SK-N-SH (cell line): ENCODE measurements at regions not wholly inside any gene's neighbourhood (a gene's known extent, or its start where the extent isn't known, plus 50 kb on each side); places are given as distances from the start of the nearest gene placed in this dataset.

Source experiments
- CTCF ChIA-PET: fragments of 300-600, 350-600 bp; formaldehyde crosslinking; extraction: SDS; loops from one replicate; lab custom pipeline; 2021; lab: Yijun Ruan, JAX
- POLR2A ChIA-PET: fragments of 350-600 bp; sonication (Branson Sonifier 250); formaldehyde crosslinking; extraction: SDS; loops from one replicate; lab custom pipeline; 2020; ENCODE audit warnings: antibody characterized with exemption, inconsistent platforms; lab: Yijun Ruan, JAX
- DNase-seq: peaks from one replicate; pipeline ENCODE4 v3.0.0; 2012
- H2AFZ ChIP-seq: fragments of 200-600 bp; sonication (generic); 2 replicates; pipeline ENCODE4 v1.8.1; 2016; ENCODE audit warnings: antibody characterized with exemption, mild to moderate bottlenecking, low read depth
- H3F3A ChIP-seq: fragments of 200-600 bp; sonication (generic); replicated peaks from 2 replicates; pipeline ENCODE3; 2016; ENCODE audit warnings: antibody characterized with exemption, mild to moderate bottlenecking; ENCODE audit not compliant: insufficient read depth
- H3K27ac ChIP-seq, 2 experiments: fragments of 200-500 bp in 1 of 2; fragments of 200-600 bp in 1 of 2; sonication (Bioruptor generic) in 1 of 2; sonication (generic), shearing (Covaris generic) in 1 of 2; 2 replicates each; pipeline versions ENCODE4 v1.5.1 to v1.6.1; 2014 to 2016; ENCODE audit warnings: low read depth in 2 of 2, inconsistent platforms in 1 of 2, low read length in 1 of 2, mild to moderate bottlenecking in 1 of 2, mixed read lengths in 1 of 2
- H3K27me3 ChIP-seq: fragments of 200-600 bp; sonication (generic), shearing (Covaris generic); 2 replicates; pipeline ENCODE4 v1.6.1; 2016; ENCODE audit warnings: mixed run types; ENCODE audit not compliant: insufficient read depth
- H3K36me3 ChIP-seq, 2 experiments: fragments of 200-500 bp in 1 of 2; fragments of 200-600 bp in 1 of 2; sonication (Bioruptor generic) in 1 of 2; sonication (generic) in 1 of 2; replicated peaks in 1 of 2; 2 replicates each; pipeline versions ENCODE3 to v1.5.1; 2014 to 2016; ENCODE audit warnings: low read length in 1 of 2, mild to moderate bottlenecking in 1 of 2; ENCODE audit not compliant: insufficient read depth in 2 of 2, control insufficient read depth in 1 of 2
- H3K4me1 ChIP-seq, 2 experiments: fragments of 200-500 bp in 1 of 2; fragments of 200-600 bp in 1 of 2; sonication (Bioruptor generic) in 1 of 2; sonication (generic), shearing (Covaris generic) in 1 of 2; 2 replicates each; pipeline versions ENCODE4 v1.5.1 to v1.6.1; 2014 to 2016; ENCODE audit warnings: low read depth in 1 of 2, low read length in 1 of 2, mixed run types in 1 of 2; ENCODE audit not compliant: insufficient read depth in 2 of 2, control insufficient read depth in 1 of 2
- H3K4me2 ChIP-seq: fragments of 200-600 bp; sonication (generic), shearing (Covaris generic); 2 replicates; pipeline ENCODE4 v1.6.1; 2017; ENCODE audit warnings: mixed run types
- H3K4me3 ChIP-seq, 2 experiments: fragments of 200-500 bp in 1 of 2; fragments of 200-600 bp in 1 of 2; sonication (Bioruptor generic) in 1 of 2; sonication (generic), shearing (Covaris generic) in 1 of 2; 2 replicates each; pipeline versions ENCODE4 v1.5.1 to v1.8.1; 2014 to 2016; ENCODE audit warnings: low read depth in 2 of 2, inconsistent platforms in 1 of 2, low read length in 1 of 2, mild to moderate bottlenecking in 1 of 2, mixed read lengths in 1 of 2, moderate library complexity in 1 of 2
- H3K79me2 ChIP-seq: fragments of 200-600 bp; sonication (generic); 2 replicates; pipeline ENCODE4 v1.8.1; 2017; ENCODE audit warnings: mild to moderate bottlenecking; ENCODE audit not compliant: insufficient read depth
- H3K9ac ChIP-seq: fragments of 200-600 bp; sonication (generic); 2 replicates; pipeline ENCODE4 v1.6.1; 2017; ENCODE audit warnings: mixed run types
- H3K9me2 ChIP-seq: fragments of 200-600 bp; sonication (generic); 2 replicates; pipeline ENCODE4 v1.6.1; 2017; ENCODE audit warnings: mixed run types
- H3K9me3 ChIP-seq: fragments of 200-600 bp; sonication (generic); 2 replicates; pipeline ENCODE4 v1.6.1; 2017; ENCODE audit warnings: mixed run types, mild to moderate bottlenecking, moderate library complexity
- H4K20me1 ChIP-seq: fragments of 200-600 bp; sonication (generic); 2 replicates; pipeline ENCODE4 v1.6.1; 2017; ENCODE audit warnings: mild to moderate bottlenecking, mixed run types; ENCODE audit not compliant: insufficient read depth
- CHD2 ChIP-seq: fragments of 150-350 bp; IDR thresholded peaks from 2 replicates; pipeline ENCODE4 v1.6.1; 2018; ENCODE audit warnings: low read length; ENCODE audit not compliant: partially characterized antibody
- ELF1 ChIP-seq: IDR thresholded peaks from 2 replicates; pipeline ENCODE4 v1.4.0; 2012
- EP300 ChIP-seq, 2 experiments: IDR thresholded peaks; 2 replicates each; pipeline versions ENCODE4 v1.4.0 to v1.6.1; 2012; ENCODE audit warnings: borderline replicate concordance in 1 of 2, low read depth in 1 of 2, low read length in 1 of 2
- EZH2phosphoT487 ChIP-seq: fragments of 200-600 bp; sonication (generic); IDR thresholded peaks from 2 replicates; pipeline ENCODE4 v1.6.1; 2017; ENCODE audit warnings: low read depth, mixed run types, mild to moderate bottlenecking, antibody characterized with exemption, moderate library complexity, borderline replicate concordance
- FOSL2 ChIP-seq: IDR thresholded peaks from 2 replicates; pipeline ENCODE4 v1.4.0; 2012; ENCODE audit warnings: low read depth, mild to moderate bottlenecking, moderate library complexity, borderline replicate concordance
- FOXJ3 ChIP-seq: sonication (generic); formaldehyde crosslinking; IDR thresholded peaks from 2 replicates; pipeline ENCODE4 v1.5.1; 2020; ENCODE audit warnings: mild to moderate bottlenecking, missing genetic modification reagents
- FOXM1 ChIP-seq: IDR thresholded peaks from 2 replicates; pipeline ENCODE4 v1.4.0; 2012; ENCODE audit warnings: low read depth, mild to moderate bottlenecking
- GATA2 ChIP-seq: sonication (generic); formaldehyde crosslinking; IDR thresholded peaks from 2 replicates; pipeline ENCODE4 v1.5.0; 2020; ENCODE audit warnings: mild to moderate bottlenecking, missing genetic modification reagents
- JUND ChIP-seq: IDR thresholded peaks from 2 replicates; pipeline ENCODE4 v1.4.0; 2012
- REST ChIP-seq: IDR thresholded peaks from 2 replicates; pipeline ENCODE4 v1.6.1; 2012; ENCODE audit warnings: mild to moderate bottlenecking, low read depth, low read length, moderate library complexity
- RFX5 ChIP-seq: IDR thresholded peaks from 2 replicates; pipeline ENCODE4 v1.6.1; 2012; ENCODE audit warnings: mild to moderate bottlenecking, improper control_type of control experiment, low read length
- RXRA ChIP-seq: IDR thresholded peaks from 2 replicates; pipeline ENCODE4 v1.4.0; 2012; ENCODE audit warnings: low read depth, mild to moderate bottlenecking, borderline replicate concordance
- SIN3A ChIP-seq: IDR thresholded peaks from 2 replicates; pipeline ENCODE4 v1.6.1; 2012; ENCODE audit warnings: low read depth, mild to moderate bottlenecking, low read length, moderate library complexity, borderline replicate concordance
- SMC3 ChIP-seq: IDR thresholded peaks from 2 replicates; pipeline ENCODE4 v1.6.1; 2012; ENCODE audit warnings: low read depth, low read length, improper control_type of control experiment
- ZBTB33 ChIP-seq: IDR thresholded peaks from 2 replicates; pipeline ENCODE4 v1.4.0; 2012; ENCODE audit warnings: low read depth, borderline replicate concordance
- WGBS: methylation state at CpG from one replicate; pipeline ENCODE4 v1.1.6; 2017; ENCODE audit warnings: low lambda C conversion rate; 5-methylcytosine and 5-hydroxymethylcytosine counted together

GRCh38 chr12:83476695-83477690 lies 790.3 kb downstream of the TMTC2 start:
- POLR2A ChIA-PET = no interaction called here

More at GRCh38 chr12:83476695-83477690, 790.3 kb downstream of the TMTC2 start:
- H3K4me2 ChIP-seq = no peak overlapping the region
- CTCF ChIA-PET = no interaction called here
- no peak for DNase-seq
- H3K27me3 ChIP-seq = no peaks in the 10 kb centered on the region
- H3K27ac ChIP-seq = no peak overlapping the region
- H4K20me1 ChIP-seq = no peaks in the 10 kb centered on the region
- H3K4me3 ChIP-seq = no peak overlapping the region
- H3K79me2 ChIP-seq = no peaks in the 10 kb centered on the region
- no peaks in the 10 kb centered on the region for H3K36me3 ChIP-seq
- H3K9me2 ChIP-seq = no peaks in the 10 kb centered on the region
- WGBS = 91% methylated on average over 2 of the region's 2 CpGs
- no peaks in the 10 kb centered on the region for H3K9me3 ChIP-seq
- no peaks in the 10 kb centered on the region for H3F3A ChIP-seq
- TF ChIP-seq JUND (no peak), RXRA (no peak), REST (no peak), RFX5 (no peak), GATA2 (no peak), ZBTB33 (no peak), FOXJ3 (CRISPR knock-in tag) (no peak), FOXM1 (no peak), EP300 (IDR thresholded peaks at IDR 0.05; ENCODE audit: borderline replicate concordance in 1 of 2, low read depth in 1 of 2, low read length in 1 of 2) (no peak), SIN3A (no peak), CHD2 (no peak), SMC3 (no peak), ELF1 (no peak), EZH2phosphoT487 (no peak), FOSL2 (no peak)
- TF ChIP-seq, all 33 proteins: peak for 0
- H3K4me1 ChIP-seq = peaks cover 0 to 5% of the 10 kb centered on the region in 2 experiments; a peak in 1 of 4 replicates
- no peak overlapping the region for H3K9ac ChIP-seq
- H2AFZ ChIP-seq = 0 out of 2 replicates have a peak overlapping the region, but pooled peaks have one; percentile 43
